ENCODE measurements at regions not wholly inside any gene's neighbourhood (a gene's known extent, or its start where the extent isn't known, plus 50 kb on each side); places are given as distances from the start of the nearest gene placed in this dataset.

DNA sequence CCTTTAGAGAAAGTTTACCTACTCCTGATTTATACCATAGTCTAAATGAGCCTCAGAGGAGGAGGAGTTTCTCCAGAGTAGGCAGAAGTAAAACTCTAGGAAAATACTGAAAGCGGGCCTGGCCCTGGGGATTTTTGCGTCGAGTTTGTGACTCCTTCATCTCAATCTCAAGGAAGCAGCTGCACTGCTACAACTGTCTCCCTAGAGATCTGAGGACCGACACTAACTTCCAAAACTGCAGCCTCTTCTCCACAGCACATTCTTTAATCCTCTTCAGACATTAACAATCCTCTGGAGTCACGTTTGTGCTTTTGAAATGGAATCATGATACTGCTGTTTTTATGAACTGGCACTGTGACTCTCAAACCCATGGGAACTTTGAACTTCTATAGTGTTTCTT, 281.4 kb downstream of the KCNS3 start:
- TF ChIP-seq, protein P1, sequence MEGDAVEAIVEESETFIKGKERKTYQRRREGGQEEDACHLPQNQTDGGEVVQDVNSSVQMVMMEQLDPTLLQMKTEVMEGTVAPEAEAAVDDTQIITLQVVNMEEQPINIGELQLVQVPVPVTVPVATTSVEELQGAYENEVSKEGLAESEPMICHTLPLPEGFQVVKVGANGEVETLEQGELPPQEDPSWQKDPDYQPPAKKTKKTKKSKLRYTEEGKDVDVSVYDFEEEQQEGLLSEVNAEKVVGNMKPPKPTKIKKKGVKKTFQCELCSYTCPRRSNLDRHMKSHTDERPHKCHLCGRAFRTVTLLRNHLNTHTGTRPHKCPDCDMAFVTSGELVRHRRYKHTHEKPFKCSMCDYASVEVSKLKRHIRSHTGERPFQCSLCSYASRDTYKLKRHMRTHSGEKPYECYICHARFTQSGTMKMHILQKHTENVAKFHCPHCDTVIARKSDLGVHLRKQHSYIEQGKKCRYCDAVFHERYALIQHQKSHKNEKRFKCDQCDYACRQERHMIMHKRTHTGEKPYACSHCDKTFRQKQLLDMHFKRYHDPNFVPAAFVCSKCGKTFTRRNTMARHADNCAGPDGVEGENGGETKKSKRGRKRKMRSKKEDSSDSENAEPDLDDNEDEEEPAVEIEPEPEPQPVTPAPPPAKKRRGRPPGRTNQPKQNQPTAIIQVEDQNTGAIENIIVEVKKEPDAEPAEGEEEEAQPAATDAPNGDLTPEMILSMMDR (IDR thresholded peaks at IDR 0.05), result no peak
- TF ChIP-seq POLR2A (IDR thresholded peaks at IDR 0.05) (no peak), POLR2AphosphoS5 (IDR thresholded peaks at IDR 0.05) (no peak)

Measured in breast epithelium (tissue), 3 donors.